ENCODE measurements at regions not wholly inside any gene's neighbourhood (a gene's known extent, or its start where the extent isn't known, plus 50 kb on each side); places are given as distances from the start of the nearest gene placed in this dataset.
"Not testable (repeated sequence)": the region's sequence is repeated elsewhere in the genome, so short reads cannot be mapped to it uniquely, and the experiment has no call there.

- TF ChIP-seq CTCF (IDR thresholded peaks at IDR 0.05; ENCODE audit: low read depth, low read length) = no peak
- no peak for DNase-seq (ENCODE audit: low read depth in 1 of 2, low spot score in 1 of 2)
- no peaks in the 10 kb centered on the region for H3K9me3 ChIP-seq (ENCODE audit: low read depth)
Observed at GRCh38 chr3:193165431-193166120, 75.4 kb upstream of the PLAAT1 start.

GRCh38 chr3:193168931-193169330, 72.1 kb upstream of the PLAAT1 start:
- H3K4me3 ChIP-seq = no peak overlapping the region
- no peak overlapping the region for H3K27ac ChIP-seq
- no peak for TF ChIP-seq CTCF (IDR thresholded peaks at IDR 0.05; ENCODE audit: low read depth, low read length)

More at GRCh38 chr3:193165431-193166120, 75.4 kb upstream of the PLAAT1 start:
- no peak overlapping the region for H3K27ac ChIP-seq
- H3K4me3 ChIP-seq = no peak overlapping the region
- H3K27me3 ChIP-seq = peaks cover 7% of the 10 kb centered on the region
- no peaks in the 10 kb centered on the region for H3K4me1 ChIP-seq (ENCODE audit: low read depth)
- no peaks in the 10 kb centered on the region for H3K36me3 ChIP-seq

DNA sequence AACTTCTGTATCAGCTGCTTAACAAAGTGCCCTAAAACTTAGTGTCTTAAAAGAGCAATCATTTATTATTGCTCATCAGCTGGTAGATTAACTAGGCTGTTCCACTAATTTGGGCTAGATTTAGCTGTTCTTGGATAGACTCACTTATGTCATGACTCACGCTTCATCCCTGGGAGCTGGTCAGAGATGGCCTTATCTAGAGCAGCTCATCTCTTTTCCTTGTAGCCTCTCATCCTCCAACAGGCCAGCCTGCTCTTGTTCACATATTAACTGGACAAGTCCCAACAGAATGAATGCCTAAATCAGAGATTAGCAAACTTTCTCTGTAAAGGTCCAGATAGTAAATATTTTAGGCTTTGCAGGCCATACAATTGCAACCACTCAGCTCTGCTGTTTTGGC, 66.9 kb upstream of the PLAAT1 start:
- H3K27ac ChIP-seq = no peak overlapping the region
- TF ChIP-seq CTCF (IDR thresholded peaks at IDR 0.05; ENCODE audit: low read depth, low read length) = no peak
- H3K36me3 ChIP-seq = no peaks in the 10 kb centered on the region
- no peaks in the 10 kb centered on the region for H3K4me1 ChIP-seq (ENCODE audit: low read depth)
- no peaks in the 10 kb centered on the region for H3K9me3 ChIP-seq (ENCODE audit: low read depth)
- H3K27me3 ChIP-seq = no peaks in the 10 kb centered on the region
- H3K4me3 ChIP-seq = no peak overlapping the region
- DNase-seq (ENCODE audit: low read depth in 1 of 2, low spot score in 1 of 2) = peak in 1 of 2 donors; percentile 1

More at GRCh38 chr3:193168931-193169330, 72.1 kb upstream of the PLAAT1 start:
- DNase-seq (ENCODE audit: low read depth in 1 of 2, low spot score in 1 of 2) = no peak
- Histone ChIP-seq H3K4me1 (ENCODE audit: low read depth) (no peaks in the 10 kb centered on the region), H3K9me3 (ENCODE audit: low read depth) (no peaks in the 10 kb centered on the region), H3K36me3 (no peaks in the 10 kb centered on the region), H3K27me3 (peaks cover 7% of the 10 kb centered on the region)

DNA sequence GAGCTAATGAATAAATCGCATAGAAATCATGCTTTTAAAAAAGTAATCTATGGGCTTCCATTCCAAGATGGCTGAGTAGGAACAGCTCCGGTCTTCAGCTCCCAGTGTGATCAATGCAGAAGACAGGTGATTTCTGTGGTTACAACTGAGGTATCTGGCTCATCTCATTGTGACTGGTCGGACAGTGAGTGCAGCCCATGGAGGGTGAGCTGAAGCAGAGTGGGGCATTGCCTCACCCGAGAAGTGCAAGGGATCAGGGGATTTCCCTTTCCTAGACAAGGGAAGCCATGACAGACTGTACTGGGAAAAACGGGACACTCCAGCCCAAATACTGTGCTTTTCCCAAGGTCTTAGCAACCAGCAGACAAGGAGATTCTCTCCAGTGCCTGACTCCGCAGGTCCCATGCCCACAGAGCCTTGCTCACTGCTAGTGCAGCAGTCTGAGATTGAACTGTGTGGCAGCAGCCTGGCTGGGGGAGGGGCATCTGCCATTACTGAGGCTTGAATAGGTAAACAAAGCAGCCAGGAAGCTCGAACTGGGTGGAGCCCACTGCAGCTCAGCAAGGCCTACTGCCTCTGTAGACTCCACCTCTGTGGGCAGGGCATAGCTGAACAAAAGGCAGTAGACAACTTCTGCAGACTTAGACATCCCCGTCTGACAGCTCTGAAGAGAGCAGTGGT, 61.5 kb upstream of the PLAAT1 start:
- H3K4me3 ChIP-seq = not testable (repeated sequence)

GRCh38 chr3:193187070-193187722, 53.8 kb upstream of the PLAAT1 start:
- no peak overlapping the region for H3K27ac ChIP-seq
- H3K9me3 ChIP-seq (ENCODE audit: low read depth) = no peaks in the 10 kb centered on the region
- TF ChIP-seq CTCF (IDR thresholded peaks at IDR 0.05; ENCODE audit: low read depth, low read length) = no peak
- peaks cover 5% of the 10 kb centered on the region for H3K4me1 ChIP-seq (ENCODE audit: low read depth)
- no peak for DNase-seq (ENCODE audit: low read depth in 1 of 2, low spot score in 1 of 2)
- H3K36me3 ChIP-seq = no peaks in the 10 kb centered on the region
- no peak overlapping the region for H3K4me3 ChIP-seq
- no peaks in the 10 kb centered on the region for H3K27me3 ChIP-seq

More for the DNA sequence above, 61.5 kb upstream of the PLAAT1 start:
- not testable (repeated sequence) for DNase-seq (ENCODE audit: low read depth in 1 of 2, low spot score in 1 of 2); H3K27me3 ChIP-seq; H3K9me3 ChIP-seq (ENCODE audit: low read depth); H3K36me3 ChIP-seq; H3K27ac ChIP-seq; H3K4me1 ChIP-seq (ENCODE audit: low read depth)
